ENCODE measurements at regions not wholly inside any gene's neighbourhood (a gene's known extent, or its start where the extent isn't known, plus 50 kb on each side); places are given as distances from the start of the nearest gene placed in this dataset.

DNA sequence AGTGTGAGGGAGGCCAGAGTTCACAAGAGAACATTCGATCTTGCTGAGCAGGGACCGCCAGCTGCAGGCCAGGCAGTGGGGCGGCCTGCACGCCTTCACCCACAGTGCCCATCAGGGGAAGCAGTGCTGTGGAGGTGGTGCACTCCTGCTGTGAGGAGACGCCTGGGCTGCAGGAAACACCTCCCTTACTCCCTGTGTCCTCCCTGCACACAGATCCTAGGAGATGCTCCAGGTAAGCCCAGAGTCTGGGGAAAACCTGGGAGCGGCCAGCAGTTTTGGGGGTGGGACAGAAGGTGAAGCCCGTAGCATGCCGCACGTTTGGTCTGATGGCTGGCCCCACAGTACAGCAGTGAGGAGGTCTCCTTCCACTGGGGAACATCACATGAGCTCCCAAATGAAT lies 180.8 kb upstream of the RAB6C start:
- Histone ChIP-seq H3K4me3 (replicated peaks; ENCODE audit: insufficient read depth, low read length) (no peak overlapping the region), H3K27me3 (ENCODE audit: insufficient read depth, poor library complexity, severe bottlenecking) (no peaks in the 10 kb centered on the region), H3K27ac (replicated peaks) (no peak overlapping the region)
- DNase-seq (ENCODE audit: low read depth in 1 of 2, low spot score in 1 of 2), result no peak
- no peak for TF ChIP-seq POLR2AphosphoS5 (IDR thresholded peaks at IDR 0.05; ENCODE audit: low read depth)
- TF ChIP-seq GABPA (IDR thresholded peaks at IDR 0.05; ENCODE audit: low read depth), result no peak

DNA sequence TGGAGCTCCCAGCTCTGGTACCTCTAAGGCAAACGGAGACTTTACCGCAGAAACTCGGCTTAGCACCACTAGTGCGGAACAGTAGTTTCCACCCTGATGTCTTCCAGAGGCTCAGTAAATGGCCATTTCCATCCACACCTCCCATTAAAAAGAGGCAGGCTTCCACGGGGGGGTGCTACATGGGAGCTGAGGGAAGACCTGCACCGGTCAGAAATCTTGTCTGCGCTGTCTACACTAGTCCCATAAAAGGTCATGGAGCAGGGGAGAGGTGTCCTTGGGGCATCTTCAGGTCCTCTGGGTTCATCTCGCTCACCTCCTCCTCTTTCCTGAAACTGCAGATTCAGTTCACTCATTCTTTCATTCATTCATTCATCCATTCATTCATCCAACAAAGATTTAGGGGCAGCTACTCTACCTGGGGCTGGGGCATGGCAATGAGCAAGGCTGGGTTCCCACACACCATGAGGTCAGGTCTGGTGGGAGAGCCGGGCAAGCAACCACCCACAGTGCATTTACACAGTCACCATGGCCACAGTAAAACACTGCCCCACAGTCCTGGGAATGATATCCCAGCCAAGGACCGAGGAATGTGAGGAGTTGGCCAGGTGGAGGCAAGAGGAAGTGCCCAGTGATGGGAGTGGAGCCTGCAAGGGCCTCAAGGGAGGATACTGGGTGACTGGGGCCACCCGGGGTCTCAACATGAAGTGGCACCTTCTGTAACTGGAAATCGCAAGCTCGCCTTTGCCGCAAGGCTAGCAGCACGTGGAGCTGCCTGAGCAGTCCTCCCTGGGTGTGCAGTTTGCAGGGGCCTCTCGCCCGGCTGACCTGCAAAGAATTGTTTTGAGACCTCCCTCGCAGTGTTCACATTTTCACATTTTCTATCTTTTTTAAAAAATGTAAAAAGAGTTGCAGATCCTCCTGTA lies 180.2 kb upstream of the RAB6C start:
- TF ChIP-seq CTCF (IDR thresholded peaks at IDR 0.05; ENCODE audit: insufficient read depth, low read length) (no peak), GABPA (IDR thresholded peaks at IDR 0.05; ENCODE audit: low read depth) (no peak), SPI1 (IDR thresholded peaks at IDR 0.05; ENCODE audit: borderline replicate concordance, low read depth) (no peak), POLR2AphosphoS5 (IDR thresholded peaks at IDR 0.05; ENCODE audit: low read depth) (no peak)
- TF ChIP-seq, protein P1, sequence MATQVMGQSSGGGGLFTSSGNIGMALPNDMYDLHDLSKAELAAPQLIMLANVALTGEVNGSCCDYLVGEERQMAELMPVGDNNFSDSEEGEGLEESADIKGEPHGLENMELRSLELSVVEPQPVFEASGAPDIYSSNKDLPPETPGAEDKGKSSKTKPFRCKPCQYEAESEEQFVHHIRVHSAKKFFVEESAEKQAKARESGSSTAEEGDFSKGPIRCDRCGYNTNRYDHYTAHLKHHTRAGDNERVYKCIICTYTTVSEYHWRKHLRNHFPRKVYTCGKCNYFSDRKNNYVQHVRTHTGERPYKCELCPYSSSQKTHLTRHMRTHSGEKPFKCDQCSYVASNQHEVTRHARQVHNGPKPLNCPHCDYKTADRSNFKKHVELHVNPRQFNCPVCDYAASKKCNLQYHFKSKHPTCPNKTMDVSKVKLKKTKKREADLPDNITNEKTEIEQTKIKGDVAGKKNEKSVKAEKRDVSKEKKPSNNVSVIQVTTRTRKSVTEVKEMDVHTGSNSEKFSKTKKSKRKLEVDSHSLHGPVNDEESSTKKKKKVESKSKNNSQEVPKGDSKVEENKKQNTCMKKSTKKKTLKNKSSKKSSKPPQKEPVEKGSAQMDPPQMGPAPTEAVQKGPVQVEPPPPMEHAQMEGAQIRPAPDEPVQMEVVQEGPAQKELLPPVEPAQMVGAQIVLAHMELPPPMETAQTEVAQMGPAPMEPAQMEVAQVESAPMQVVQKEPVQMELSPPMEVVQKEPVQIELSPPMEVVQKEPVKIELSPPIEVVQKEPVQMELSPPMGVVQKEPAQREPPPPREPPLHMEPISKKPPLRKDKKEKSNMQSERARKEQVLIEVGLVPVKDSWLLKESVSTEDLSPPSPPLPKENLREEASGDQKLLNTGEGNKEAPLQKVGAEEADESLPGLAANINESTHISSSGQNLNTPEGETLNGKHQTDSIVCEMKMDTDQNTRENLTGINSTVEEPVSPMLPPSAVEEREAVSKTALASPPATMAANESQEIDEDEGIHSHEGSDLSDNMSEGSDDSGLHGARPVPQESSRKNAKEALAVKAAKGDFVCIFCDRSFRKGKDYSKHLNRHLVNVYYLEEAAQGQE (IDR thresholded peaks at IDR 0.05; ENCODE audit: insufficient replicate concordance, low read depth), result no peak
- Histone ChIP-seq H3K27ac (replicated peaks) (no peak overlapping the region), H3K27me3 (ENCODE audit: insufficient read depth, poor library complexity, severe bottlenecking) (no peaks in the 10 kb centered on the region), H3K4me3 (replicated peaks; ENCODE audit: insufficient read depth, low read length) (no peak overlapping the region)
- no peak for DNase-seq (ENCODE audit: low read depth in 1 of 2, low spot score in 1 of 2)

DNA sequence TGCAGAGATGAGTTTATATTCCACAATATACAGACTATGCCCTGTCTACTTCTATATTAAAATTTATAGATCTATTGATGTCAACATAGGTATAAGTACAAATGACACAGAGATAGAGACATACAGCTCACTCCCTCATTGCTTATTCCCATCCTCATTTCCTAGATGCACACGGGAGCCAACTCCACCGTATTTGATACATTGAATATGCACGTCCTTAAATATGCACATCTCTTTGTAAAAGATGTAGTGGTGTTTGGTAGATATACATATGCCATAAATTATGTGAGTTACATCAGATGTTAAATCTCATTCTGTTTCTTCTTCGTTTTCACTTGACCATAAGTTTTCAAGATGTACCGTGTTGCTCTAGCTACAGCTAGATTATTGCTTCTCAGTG lies 179.2 kb upstream of the RAB6C start:
- no peaks in the 10 kb centered on the region for H3K27me3 ChIP-seq (ENCODE audit: insufficient read depth, poor library complexity, severe bottlenecking)
- no peak for TF ChIP-seq SPI1 (IDR thresholded peaks at IDR 0.05; ENCODE audit: borderline replicate concordance, low read depth)
- TF ChIP-seq CTCF (IDR thresholded peaks at IDR 0.05; ENCODE audit: insufficient read depth, low read length), result no peak
- TF ChIP-seq GABPA (IDR thresholded peaks at IDR 0.05; ENCODE audit: low read depth), result no peak
- TF ChIP-seq, protein P1 (IDR thresholded peaks at IDR 0.05; ENCODE audit: insufficient replicate concordance, low read depth), result no peak
- no peak for TF ChIP-seq POLR2AphosphoS5 (IDR thresholded peaks at IDR 0.05; ENCODE audit: low read depth)
- DNase-seq (ENCODE audit: low read depth in 1 of 2, low spot score in 1 of 2), result no peak

GRCh38 chr2:129800686-129801085 lies 178.8 kb upstream of the RAB6C start:
- Histone ChIP-seq H3K27me3 (ENCODE audit: insufficient read depth, poor library complexity, severe bottlenecking) (no peaks in the 10 kb centered on the region), H3K27ac (replicated peaks) (no peak overlapping the region), H3K4me3 (replicated peaks; ENCODE audit: insufficient read depth, low read length) (no peak overlapping the region)
- DNase-seq (ENCODE audit: low read depth in 1 of 2, low spot score in 1 of 2), result no peak
- TF ChIP-seq SPI1 (IDR thresholded peaks at IDR 0.05; ENCODE audit: borderline replicate concordance, low read depth) (no peak), GABPA (IDR thresholded peaks at IDR 0.05; ENCODE audit: low read depth) (no peak), CTCF (IDR thresholded peaks at IDR 0.05; ENCODE audit: insufficient read depth, low read length) (no peak), POLR2AphosphoS5 (IDR thresholded peaks at IDR 0.05; ENCODE audit: low read depth) (no peak)
- TF ChIP-seq, protein P1 (IDR thresholded peaks at IDR 0.05; ENCODE audit: insufficient replicate concordance, low read depth), result no peak

More for the DNA sequence above, 179.2 kb upstream of the RAB6C start:
- H3K4me3 ChIP-seq (replicated peaks; ENCODE audit: insufficient read depth, low read length), result no peak overlapping the region
- no peak overlapping the region for H3K27ac ChIP-seq (replicated peaks)

All from HL-60 (cell line).